MCF 10A (cell line): ENCODE measurements at regions not wholly inside any gene's neighbourhood (a gene's known extent, or its start where the extent isn't known, plus 50 kb on each side); places are given as distances from the start of the nearest gene placed in this dataset.

Experiments used
- BruUV-seq: library from RNA; stranded (reverse); fragments of 400-500 nt; replicated peaks from 2 replicates; lab custom pipeline; 2021; lab: Mats Ljungman, UMichigan
- CTCF ChIA-PET: fragments of 300-600 bp; sonication (Branson Sonifier 250); formaldehyde crosslinking; extraction: SDS; loops from one replicate; lab custom pipeline; 2021; ENCODE audit warnings: antibody characterized with exemption, inconsistent platforms; lab: Yijun Ruan, JAX
- POLR2A ChIA-PET: fragments of 300-600, 350-650 bp; sonication (Branson Sonifier 250); formaldehyde crosslinking; extraction: SDS; loops from one replicate; lab custom pipeline; 2020; ENCODE audit warnings: antibody characterized with exemption, inconsistent platforms; lab: Yijun Ruan, JAX
- DNase-seq: peaks from one replicate; pipeline ENCODE4 v3.0.0-alpha.2; 2018; ENCODE audit not compliant: unreplicated experiment
- H3K27ac Mint-ChIP-seq: one replicate; pipeline ENCODE4 v1.8.0; 2022; ENCODE audit warnings: mild to moderate bottlenecking, low read depth, mixed read lengths; ENCODE audit not compliant: unreplicated experiment
- H3K27me3 Mint-ChIP-seq: one replicate; pipeline ENCODE4 v1.8.0; 2022; ENCODE audit warnings: mixed read lengths; ENCODE audit not compliant: insufficient read depth, unreplicated experiment
- H3K36me3 Mint-ChIP-seq: one replicate; pipeline ENCODE4 v1.8.0; 2022; ENCODE audit warnings: mild to moderate bottlenecking, moderate library complexity, mixed read lengths; ENCODE audit not compliant: insufficient read depth, unreplicated experiment
- H3K4me1 Mint-ChIP-seq: one replicate; pipeline ENCODE4 v1.8.0; 2022; ENCODE audit warnings: mixed read lengths; ENCODE audit not compliant: insufficient read depth, unreplicated experiment
- H3K4me3 Mint-ChIP-seq: one replicate; pipeline ENCODE4 v1.8.0; 2022; ENCODE audit warnings: mild to moderate bottlenecking, moderate library complexity, mixed read lengths; ENCODE audit not compliant: unreplicated experiment
- H3K9me3 Mint-ChIP-seq: one replicate; pipeline ENCODE4 v1.8.0; 2022; ENCODE audit warnings: mixed read lengths; ENCODE audit not compliant: unreplicated experiment
- CTCF ChIP-seq: fragments of 200-600 bp; IDR thresholded peaks from one replicate; pipeline ENCODE4 v1.8.0; 2022; ENCODE audit warnings: antibody characterized with exemption, mild to moderate bottlenecking; ENCODE audit not compliant: unreplicated experiment
- intact Hi-C: fragments of 100-400 bp; cut with micrococcal nuclease; formaldehyde crosslinking; loops from 2 replicates; pipeline ENCODE4 v1.14.1; 2022

- H3K36me3 Mint-ChIP-seq: no peaks in the 10 kb centered on the region
- H3K9me3 Mint-ChIP-seq: no peaks in the 10 kb centered on the region
- H3K27me3 Mint-ChIP-seq: no peaks in the 10 kb centered on the region
- ChIA-PET POLR2A (no interaction called here), CTCF (no interaction called here)
- H3K4me1 Mint-ChIP-seq: no peaks in the 10 kb centered on the region
- intact Hi-C loops: no loop called here
- H3K27ac Mint-ChIP-seq: no peak overlapping the region
- DNase-seq: no peak
- no peak overlapping the region for H3K4me3 Mint-ChIP-seq
- TF ChIP-seq CTCF: no peak
- BruUV-seq: no TSS peak
Measured at GRCh38 chr15:66642514-66642913, 59.5 kb upstream of the SMAD6 start.

- ChIA-PET CTCF (interaction anchor here (0.7 to 1.1 kb wide), 2 partner anchors 20 to 22 kb away, joined by 3 read pairs; no protein-coding TSS in a partner anchor), POLR2A (no interaction called here)
- DNase-seq: no peak
- TF ChIP-seq CTCF: no peak
- H3K4me1 Mint-ChIP-seq: no peaks in the 10 kb centered on the region
- no peak overlapping the region for H3K4me3 Mint-ChIP-seq
- no peaks in the 10 kb centered on the region for H3K9me3 Mint-ChIP-seq
- no TSS peak for BruUV-seq
- intact Hi-C loops: no loop called here
- H3K27ac Mint-ChIP-seq: no peak overlapping the region
- no peaks in the 10 kb centered on the region for H3K36me3 Mint-ChIP-seq
- H3K27me3 Mint-ChIP-seq: no peaks in the 10 kb centered on the region
Measured at GRCh38 chr15:66643033-66643432, 59.0 kb upstream of the SMAD6 start.

GRCh38 chr15:66644000-66644787, 57.8 kb upstream of the SMAD6 start:
- H3K27ac Mint-ChIP-seq: no peak overlapping the region
- TF ChIP-seq CTCF: no peak

GRCh38 chr15:66644869-66645268, 57.2 kb upstream of the SMAD6 start:
- no peaks in the 10 kb centered on the region for H3K4me1 Mint-ChIP-seq
- H3K27me3 Mint-ChIP-seq: no peaks in the 10 kb centered on the region
- ChIA-PET CTCF (no interaction called here), POLR2A (no interaction called here)
- H3K36me3 Mint-ChIP-seq: no peaks in the 10 kb centered on the region
- no peak for DNase-seq
- TF ChIP-seq CTCF: no peak
- intact Hi-C loops: no loop called here
- no peak overlapping the region for H3K27ac Mint-ChIP-seq
- no peak overlapping the region for H3K4me3 Mint-ChIP-seq
- BruUV-seq: no TSS peak
- H3K9me3 Mint-ChIP-seq: no peaks in the 10 kb centered on the region

More at GRCh38 chr15:66644000-66644787, 57.8 kb upstream of the SMAD6 start:
- Mint-ChIP-seq H3K27me3 (no peaks in the 10 kb centered on the region), H3K4me1 (no peaks in the 10 kb centered on the region), H3K9me3 (no peaks in the 10 kb centered on the region), H3K36me3 (no peaks in the 10 kb centered on the region), H3K4me3 (no peak overlapping the region)
- ChIA-PET POLR2A (no interaction called here), CTCF (interaction anchor here (1.1 kb wide), 1 partner anchor 21 kb away, joined by 3 read pairs; no protein-coding TSS in a partner anchor)
- BruUV-seq: no TSS peak
- intact Hi-C loops: no loop called here
- no peak for DNase-seq
